NCI-H2171 treated with DMSO at 0.1 percent for 48 hours (cell line): ENCODE measurements at regions not wholly inside any gene's neighbourhood (a gene's known extent, or its start where the extent isn't known, plus 50 kb on each side); places are given as distances from the start of the nearest gene placed in this dataset.

Experiments
- DNase-seq: peaks from one replicate; lab custom pipeline; 2025; lab: John Stamatoyannopoulos, UW

DNA sequence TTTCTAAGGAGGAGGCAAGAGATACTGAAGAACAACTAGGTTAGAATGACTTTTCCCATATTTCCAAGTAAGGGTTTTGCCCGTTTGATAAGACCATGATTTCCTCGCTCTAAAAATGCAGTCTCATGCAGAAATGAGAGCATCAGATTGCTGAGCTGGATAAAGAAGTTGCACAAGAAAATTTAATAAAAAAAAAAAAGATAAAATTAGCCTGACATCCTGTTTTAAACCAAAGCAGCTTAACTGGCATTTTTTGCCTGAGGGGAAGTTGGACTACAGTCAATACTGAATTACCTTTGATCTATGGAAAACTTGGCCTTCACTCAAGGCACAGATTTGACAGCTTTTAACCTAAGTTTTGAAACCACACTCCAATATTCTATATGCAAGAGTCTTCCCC lies 208.4 kb downstream of the GASK1B start:
- no peak for DNase-seq

DNA sequence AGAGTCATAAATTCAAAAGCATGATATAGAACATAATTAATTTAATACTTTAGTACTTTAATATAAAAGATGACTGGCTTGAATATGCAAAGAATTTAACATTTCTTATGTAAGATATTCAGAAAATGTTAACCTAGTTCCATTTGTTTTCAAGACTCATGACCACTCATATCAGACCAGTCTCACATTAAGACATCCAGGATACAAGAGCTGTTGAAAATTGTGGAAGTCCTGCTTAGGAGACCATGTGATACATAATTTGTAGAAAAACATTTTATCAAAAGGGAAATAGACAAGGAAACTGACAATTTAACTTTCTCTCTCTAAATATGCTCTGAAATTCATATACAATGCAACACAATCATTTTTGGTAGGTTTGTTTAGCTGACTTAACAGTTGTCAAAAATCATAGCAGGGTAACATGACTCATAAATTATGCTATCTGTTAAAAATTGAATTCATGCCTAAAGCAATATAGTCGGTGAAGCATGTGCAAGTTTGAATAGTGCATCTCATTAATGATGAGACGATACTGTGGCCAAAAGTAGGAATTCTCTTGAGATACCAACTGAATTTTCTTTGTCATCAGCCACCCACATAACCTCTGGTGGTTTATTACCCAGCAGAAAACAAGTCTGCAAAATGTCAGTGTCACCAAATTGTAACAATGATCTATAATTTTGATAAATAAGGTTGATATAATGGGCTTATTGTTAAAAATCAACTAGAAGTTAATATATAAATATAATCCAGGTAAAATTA lies 211.4 kb downstream of the GASK1B start:
- no peak for DNase-seq

DNA sequence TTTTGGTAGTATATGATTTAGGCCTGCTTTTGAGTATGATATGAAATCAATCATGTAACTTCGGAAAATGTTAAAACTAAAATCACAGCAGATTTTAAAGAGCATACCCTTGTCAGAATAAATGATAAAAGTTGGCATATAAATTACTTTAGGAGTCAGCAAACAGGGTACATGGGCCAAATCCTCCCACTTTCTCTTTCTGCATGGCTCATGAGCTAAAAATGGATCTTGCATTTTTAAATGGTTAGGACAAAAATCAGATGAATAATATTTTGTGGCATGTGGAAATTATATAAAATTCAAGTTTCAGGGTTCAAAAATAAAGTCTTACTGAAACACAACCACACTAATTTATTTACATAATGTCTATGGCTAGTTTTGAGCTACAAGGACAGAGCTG lies 214.9 kb downstream of the GASK1B start:
- no peak for DNase-seq

DNA sequence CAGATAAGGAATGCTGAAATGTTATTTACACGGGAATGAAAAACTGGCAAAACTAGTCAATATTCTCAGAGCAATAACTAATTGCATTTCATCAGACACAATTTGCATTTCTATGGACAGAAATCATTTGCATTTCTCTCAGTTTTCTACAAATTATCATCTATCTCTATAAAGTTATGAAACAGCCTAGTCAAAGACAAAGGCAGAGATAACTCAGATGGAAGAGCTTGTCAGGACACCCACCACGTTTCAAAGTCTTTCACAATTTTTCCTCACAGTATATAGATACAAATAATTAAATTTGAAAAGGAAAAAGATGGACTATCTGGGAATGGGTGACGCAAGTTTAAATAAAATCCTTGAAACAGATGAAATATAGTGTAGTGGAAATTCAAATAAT lies 230.8 kb downstream of the GASK1B start:
- DNase-seq, result no peak

DNA sequence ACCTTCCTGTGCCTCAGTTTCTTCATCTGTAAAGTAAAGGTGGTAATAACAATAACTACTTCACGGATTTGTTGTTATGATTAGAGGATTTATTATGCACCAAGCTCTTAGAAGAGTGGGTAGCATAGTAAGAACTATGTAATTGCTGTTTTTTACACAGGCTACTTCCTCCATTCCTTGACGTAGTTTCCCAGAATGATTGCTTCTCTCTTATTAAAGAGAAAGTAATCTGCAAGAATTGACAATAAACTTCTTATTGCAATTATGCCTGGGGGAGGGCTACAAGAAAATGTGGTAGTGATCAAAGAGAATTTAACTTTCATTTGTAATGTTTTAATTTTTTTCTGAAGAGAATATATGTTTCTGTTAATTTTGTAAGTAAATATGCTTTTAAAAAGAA lies 238.7 kb downstream of the GASK1B start:
- no peak for DNase-seq

DNA sequence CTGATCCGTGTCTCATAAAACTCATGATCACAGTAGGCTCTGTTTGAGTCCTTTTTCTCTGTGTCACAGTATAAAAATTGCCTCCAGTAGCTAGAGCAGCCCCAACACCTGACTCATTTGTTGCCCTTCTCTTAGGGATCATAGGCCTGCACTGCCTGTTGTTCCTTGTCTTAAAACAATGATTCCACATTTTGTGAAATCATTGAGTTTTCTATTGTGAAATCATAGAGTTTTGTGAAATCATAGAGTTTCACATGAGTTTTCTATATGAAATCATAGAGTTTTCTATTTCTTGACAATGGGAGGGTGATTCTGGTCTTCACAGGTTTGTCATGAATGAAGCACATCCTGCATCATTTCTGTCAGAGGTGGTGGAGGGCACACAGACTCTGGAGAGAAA lies 239.9 kb downstream of the GASK1B start:
- no peak for DNase-seq

DNA sequence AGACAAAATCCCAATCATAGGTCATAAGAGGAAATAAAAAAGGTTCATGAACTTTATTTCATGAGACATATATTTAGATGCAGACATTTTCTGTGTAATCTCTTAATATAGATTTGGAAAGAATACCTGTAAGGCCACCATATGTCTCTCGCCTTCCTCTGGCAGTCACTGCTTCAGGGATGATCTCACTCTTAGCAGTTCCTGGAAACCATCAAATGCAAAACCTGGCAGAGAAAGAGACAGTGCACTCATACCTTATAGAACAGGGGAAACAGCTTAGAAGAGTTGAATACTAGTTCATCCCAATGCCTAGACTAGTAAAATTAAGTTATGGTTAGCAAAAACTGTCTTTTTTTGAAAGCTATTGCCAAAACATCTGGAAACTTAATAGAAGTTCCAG lies 243.3 kb downstream of the GASK1B start:
- DNase-seq, result no peak

DNA sequence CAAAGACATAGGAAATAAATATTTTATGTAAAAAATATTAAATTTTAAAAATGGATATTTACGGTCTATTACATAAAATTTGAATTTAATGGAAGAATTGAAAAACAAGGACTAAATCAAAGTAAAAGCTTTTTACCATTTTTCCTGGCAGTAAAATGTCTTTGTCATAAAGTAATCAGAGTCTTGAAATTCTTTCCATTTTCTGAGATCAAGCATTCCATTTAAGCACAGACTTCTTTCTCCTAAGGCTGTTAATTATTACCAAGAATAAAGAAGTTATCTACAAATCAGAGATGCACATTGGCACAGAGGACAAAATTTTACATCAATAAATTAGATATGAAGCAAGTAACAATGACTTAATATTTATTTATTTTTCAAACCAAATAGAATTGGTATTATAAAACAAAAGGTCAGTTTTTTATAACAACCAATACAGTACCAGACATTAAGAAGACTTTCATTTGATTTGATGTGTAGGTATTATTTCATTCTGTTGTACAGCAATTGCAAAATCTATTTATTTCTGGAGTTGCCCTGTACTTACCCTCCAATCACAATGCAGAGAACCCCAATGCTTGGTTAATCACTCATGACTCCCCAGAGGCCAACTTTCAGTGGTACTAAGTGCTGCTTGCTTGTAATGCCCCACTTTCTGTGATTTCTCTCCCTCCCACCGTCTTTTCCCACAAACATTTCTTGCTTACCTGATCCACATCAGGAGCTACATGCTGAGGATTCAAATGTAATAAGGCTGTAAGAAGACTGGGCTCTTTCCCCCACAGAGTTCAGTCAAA lies 254.6 kb downstream of the GASK1B start:
- DNase-seq, result no peak

DNA sequence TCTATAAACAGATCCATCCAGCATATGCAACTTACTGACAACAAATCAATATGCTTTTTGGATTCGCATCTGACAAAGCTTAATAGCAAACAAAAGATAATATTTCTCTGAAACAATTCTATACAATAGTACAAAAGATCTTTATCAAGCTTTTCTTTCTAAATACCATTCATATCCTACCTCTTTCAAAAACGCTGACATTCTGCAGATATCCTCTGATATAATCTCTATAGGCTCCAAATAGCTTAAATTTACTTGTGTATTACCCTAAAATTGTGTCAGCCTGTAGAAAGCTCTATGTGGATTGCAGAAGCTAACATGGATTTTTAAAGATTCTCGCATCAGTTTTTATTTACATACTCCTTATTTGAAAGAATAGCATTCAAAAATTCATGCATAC lies 260.6 kb downstream of the GASK1B start:
- no peak for DNase-seq

DNA sequence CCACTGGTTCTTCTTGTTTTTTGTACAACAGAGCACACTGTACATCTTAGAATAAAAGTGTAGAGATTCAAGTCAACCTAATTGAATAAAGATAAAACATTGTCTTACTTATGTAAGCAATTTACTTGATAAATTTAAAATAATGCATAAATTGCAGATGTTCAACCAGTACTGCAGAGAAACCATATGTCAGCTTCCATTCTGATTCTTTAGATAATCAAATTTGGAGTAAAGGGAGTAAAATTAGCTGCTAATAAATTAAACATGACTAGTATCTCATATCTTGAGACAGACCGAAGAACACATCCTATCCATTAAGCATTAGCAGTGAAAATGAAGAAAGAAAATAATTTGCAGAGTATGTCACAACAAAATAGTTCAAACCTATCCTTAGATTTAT lies 261.2 kb downstream of the GASK1B start:
- no peak for DNase-seq

DNA sequence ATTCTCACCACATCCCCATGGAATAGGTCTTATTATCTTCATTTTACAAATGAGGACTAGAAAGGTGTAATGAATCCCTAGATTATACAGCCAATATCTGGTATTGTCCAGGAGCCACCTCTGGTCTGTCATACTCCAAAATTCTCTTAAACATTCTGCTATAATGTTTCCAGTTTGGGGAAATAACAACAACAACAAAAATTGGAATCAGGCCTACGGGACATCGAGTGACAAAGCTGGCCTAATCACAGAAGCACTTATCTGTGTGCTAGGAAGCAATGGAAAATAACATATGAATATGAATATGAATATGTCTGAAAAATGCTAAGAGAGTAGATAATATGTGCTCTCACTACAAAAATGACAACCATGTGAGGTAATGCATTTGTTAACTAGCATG lies 264.1 kb downstream of the GASK1B start:
- no peak for DNase-seq

DNA sequence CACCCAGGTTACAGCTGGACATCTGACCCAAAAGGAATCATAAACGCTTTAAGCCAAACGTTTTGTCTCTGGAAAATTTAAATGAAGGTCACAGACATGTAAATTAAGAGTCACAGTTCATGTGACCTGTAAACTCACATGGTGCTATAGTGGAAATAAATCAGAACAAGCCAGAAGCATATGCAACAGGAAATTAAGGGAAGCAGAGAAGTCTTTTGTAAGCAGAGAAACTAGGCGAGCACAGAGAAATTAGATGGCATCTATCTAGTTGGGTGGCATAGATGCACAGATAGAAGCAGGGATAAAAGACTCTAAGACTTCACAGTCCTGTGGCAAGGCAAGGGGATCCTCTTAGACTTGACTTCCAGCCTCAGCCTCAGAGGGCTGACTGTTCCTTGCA lies 264.8 kb downstream of the GASK1B start:
- DNase-seq, result no peak

DNA sequence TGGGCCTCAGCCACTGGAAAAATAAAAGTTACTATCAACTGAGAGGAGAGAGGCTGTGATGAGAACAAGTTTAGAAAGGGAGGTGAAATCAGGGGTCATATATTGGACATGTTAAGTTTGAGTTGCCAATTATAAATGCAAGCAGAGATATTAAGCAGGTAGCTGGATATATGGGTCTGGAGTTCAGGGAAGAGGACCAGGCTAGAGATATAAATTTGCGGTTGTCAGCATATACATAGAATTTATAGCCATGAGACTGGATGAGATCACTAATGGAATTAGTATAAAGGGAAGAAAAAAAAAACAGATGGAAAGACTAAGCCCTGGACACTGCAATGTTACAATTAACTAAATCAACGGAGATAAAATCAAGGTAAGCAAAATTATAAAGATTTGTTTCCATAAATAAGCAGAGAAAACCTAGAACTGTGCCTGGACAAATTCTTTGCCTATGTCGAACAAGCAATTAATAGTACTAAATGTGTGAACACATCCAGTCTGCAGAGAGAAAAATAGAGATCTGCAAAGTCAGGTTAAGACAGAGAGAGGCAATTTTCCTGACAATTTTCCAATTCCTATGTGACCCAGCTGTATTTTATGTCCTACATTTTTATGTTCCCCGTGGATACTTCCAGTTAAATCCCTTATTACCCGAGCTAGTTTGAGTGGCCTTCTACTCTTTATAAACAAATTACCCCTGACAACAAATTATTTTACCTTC lies 265.4 kb downstream of the GASK1B start:
- no peak for DNase-seq

DNA sequence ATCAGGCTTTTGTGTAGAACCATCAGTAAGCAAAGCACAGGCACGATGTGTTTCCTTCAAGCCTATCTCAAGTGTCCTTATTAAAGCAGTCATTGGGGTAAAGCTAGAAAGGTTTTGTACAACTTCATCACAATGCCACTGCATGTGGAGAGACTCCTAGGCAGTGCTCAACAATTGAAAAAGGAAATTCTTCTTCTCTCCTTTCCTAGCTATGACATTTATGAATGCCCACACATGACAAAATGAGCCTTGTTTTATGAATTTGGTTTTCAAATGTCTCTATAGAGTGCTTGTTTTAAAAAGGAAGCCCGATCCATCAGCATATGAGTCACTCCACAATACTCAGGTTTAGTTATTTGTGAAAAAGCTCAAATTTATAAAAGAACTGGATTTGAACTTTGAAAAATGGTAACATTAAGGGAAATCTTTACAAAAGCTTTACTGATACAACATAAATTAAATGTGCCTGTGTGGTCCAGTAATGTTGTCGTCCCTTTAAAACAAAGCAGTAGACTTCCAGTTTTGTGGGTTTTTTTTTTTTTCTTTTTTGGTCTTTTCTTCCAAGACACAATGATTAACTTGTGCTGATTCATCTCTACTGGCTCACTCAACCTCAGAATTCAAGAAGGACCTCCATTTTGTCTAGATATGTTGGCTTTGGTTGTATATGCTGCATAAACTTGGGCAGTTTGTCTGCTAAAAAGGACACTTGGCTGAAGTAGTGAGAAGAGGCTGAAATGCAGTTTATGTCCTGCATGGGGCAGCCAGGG lies 273.8 kb downstream of the GASK1B start:
- DNase-seq, result no peak

DNA sequence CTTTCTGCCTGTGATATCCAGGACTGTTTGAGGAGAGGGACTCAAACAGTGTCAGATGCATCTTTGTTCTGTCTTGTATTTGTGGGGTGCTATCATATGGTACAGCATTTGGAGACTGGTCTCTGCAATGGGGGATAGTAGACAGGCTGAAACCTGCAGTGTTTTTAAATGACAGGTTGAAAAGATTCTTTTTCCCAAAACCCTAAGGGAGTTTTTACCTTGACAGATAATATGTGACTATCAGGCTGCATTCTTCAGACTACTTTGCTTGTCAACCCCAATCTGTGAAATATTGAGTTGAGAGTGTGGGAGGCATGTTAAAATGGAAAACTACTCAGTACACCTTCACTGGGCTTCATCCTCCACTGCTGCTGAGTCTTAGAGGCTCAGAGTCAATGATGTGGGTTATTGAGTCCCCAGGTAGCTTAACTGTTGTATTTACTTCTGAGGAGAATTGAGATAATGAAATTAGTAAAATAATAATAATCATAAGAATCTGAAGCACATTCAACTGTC lies 274.9 kb downstream of the GASK1B start:
- peak; percentile 4 for DNase-seq

DNA sequence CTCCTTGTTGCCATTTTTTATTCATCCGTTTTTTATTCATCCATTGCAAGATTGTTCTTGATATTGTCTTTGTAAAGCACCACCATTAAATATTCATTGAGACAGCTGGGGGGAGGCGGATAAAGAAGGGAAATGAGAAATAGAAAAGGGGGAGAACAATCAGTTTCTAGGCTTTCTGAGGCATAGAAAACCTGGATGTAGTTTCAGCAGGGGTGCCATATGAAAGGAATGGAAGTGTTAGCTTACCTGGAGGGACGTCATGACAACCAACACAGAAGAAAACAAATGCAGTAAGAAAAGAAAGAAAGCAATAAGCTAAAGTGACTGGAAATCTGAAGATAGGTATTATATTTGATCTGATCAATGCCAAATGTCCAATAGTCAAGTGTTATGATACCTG lies 276.1 kb downstream of the GASK1B start:
- DNase-seq, result peak; percentile 85

DNA sequence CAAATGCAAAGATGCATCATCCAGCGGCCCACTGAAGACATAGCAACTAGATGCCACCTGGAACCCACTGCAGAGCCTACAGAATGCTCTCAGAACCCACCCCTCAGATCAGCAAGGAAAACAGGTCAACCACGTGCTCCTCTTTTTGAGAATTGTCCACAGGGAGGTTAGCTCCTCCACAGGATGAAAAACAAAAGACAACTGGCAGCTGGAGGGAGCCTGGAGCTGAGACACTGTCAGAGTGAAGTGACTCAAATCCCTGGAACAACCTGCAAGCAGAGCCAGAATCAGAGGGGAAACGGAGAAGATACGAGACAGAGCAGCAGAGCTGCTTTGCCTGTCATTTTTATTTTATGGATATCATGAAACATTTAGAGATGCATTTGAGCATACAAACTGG lies 277.6 kb downstream of the GASK1B start:
- DNase-seq, result peak; percentile 82

DNA sequence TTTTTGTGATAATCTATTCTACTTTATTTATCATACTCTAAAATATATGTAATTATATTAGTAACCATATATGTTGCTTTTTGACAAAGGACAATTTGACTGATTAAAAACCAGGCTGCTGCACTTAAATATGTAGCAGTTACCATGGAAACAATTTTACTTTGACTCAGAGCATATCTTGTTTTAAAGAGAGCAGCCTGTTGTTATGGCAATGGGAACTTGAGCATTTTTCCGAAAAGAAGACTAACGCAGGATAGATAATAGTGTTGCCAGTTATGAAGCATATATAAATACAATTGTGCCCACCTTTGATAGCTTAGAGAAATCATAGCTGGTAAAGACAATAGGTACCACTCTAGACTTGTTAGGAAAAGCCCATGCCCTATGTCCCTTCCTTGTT lies 283.0 kb downstream of the GASK1B start:
- no peak for DNase-seq

DNA sequence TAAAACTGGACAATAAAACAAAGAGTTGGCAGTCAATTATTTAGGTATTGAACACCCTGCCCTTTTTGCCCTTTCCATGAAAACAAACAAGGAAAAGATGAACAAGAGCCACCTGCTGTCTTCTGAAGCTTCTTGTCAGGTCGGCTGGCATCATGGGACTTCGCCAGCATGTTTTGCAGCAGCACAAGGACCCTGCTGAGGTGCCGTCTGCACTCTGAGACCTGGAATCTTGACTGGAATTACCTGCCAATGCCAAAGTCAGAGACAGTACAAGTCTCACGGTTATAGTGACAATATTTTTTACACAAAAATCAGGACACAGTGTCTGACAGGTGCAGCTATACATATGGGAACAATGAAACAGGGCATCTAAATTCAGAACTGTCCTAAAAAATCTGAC lies 284.5 kb downstream of the GASK1B start:
- peak; percentile 50 for DNase-seq

DNA sequence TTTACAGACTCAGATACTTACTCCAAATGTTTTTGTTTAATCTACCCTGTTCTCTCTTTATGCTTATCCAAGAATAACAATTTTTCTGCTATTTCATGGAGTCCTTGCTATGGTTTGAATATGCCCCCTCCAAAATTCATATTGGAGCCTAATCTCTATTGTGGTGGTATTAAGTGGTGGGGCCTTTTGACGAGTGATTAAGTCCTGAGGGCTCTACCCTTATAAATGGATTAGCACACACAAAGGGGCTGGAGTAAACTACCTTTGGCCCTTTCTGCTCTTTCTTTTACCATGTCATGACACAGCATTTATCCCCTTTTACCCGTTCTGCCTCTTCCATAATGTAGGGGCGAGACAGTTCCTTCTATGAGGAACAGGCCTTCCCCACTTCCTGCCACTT lies 285.5 kb downstream of the GASK1B start:
- no peak for DNase-seq

DNA sequence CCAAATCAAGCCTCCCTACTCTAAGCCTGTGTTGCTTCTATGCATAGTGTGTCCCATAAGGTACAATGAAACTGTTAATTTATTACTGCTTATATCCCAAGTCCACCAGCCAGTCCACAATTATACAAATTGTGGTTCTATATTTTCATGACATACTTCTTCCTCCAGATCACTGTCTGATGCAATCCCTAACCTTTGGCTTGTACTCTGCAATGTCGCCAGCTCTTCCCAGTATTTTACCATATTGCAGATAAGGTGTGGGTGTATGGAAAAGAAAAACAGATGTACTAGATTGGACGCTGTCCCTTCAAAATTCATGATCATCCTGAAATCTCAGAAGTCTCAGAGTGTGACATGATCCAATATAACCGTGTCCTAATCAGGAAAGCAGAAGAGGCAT lies 286.2 kb downstream of the GASK1B start:
- DNase-seq, result peak; percentile 3

DNA sequence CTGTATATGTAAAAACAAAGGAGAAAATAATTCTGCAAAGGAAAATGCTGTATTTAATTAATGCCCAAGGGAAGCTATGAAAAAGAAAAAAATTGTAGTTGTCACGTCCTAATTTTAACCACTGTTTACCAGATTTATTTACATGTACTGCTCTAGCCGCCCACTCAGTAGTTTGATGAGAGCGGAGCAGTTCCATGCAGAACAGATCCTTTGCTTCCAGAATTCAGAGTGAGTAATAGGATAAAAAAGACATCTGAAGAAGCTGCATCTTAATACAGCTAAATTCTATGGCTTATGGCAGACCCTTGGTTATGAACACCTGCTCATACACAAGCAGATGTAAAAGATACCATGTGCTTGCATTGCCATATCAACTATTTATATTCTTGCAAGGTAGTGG lies 287.0 kb downstream of the GASK1B start:
- peak; percentile 58 for DNase-seq
